SW 1271 (cell line): ENCODE measurements at regions not wholly inside any gene's neighbourhood (a gene's known extent, or its start where the extent isn't known, plus 50 kb on each side); places are given as distances from the start of the nearest gene placed in this dataset.

Experiments
- DNase-seq, 2 experiments: peaks; one replicate each; lab custom pipeline; 2025; lab: John Stamatoyannopoulos, UW

GRCh38 chr10:28811639-28812349 is 134.5 kb downstream of the BAMBI start:
- DNase-seq = no peak

GRCh38 chr10:28812384-28813372 is 135.4 kb downstream of the BAMBI start:
- DNase-seq = no peak

DNA sequence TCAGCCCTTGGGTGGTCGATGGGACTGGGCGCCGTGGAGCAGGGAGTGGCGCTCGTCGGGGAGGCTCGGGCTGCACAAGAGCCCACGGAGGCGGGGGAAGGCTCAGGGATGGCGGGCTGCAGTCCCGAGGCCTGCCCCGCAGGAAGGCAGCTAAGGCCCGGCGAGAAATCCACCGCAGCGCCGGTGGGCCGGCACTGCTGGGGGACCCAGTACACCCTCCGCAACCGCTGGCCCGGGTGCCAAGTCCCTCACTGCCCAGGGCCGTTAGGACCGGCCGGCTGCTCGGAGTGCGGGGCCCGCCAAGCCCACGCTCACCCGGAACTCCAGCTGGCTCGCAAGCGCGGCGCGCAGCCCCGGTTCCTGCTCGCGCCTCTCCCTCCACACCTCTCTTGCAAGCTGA is 138.4 kb downstream of the BAMBI start:
- no peak for DNase-seq

- no peak for DNase-seq
Observed at GRCh38 chr10:28822719-28823464, 145.6 kb downstream of the BAMBI start.

DNA sequence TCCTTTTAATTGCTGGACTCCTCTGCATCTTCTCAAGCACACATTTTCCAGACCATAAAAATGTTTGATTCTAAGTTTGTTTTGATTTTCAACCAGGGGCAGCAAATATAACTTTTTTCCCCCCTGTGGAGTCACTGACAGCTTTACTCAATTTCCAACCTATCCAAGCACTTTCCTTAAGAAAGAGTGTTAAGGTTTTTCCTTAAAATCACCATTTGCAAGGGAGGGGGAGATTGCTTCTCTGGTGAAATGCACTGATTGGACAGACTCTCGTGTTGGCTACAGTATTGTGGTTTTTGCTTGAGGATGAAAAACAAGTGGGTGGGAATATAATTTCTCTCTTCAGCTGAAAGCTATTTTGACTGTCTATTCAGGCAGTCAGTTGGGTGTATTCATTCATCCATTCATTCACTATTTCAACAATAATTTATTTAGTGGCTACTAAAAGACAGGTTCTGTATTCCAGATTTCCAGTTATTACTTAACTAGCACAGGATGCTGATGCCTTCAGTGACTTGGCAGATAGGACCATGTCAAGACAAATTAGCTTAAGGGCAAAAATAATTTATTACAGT is 146.3 kb downstream of the BAMBI start:
- no peak for DNase-seq

DNA sequence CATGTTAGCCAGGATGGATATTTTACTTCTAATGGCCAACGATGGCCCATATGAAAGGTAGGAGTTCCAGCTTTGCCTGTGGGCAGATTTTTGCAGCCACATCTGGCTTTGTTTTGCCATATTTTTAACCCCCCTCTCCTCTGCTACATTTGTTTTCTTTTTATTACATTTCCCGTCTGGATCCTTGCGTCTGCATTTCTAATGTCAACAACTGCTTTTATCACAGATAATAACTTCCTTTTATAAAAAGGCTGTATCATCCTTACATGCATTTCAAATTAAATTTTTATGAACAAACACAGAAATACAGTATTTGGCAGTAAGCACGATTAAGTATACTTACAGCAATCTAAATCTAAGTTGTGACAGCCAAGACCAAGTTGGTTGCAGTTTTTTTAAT is 156.0 kb downstream of the BAMBI start:
- no peak for DNase-seq

- DNase-seq = no peak
Observed at GRCh38 chr10:28836435-28836743, 159.1 kb downstream of the BAMBI start.

GRCh38 chr10:28837613-28838390 is 160.5 kb downstream of the BAMBI start:
- DNase-seq = no peak

GRCh38 chr10:28838908-28839307 is 161.6 kb downstream of the BAMBI start:
- DNase-seq = no peak

DNA sequence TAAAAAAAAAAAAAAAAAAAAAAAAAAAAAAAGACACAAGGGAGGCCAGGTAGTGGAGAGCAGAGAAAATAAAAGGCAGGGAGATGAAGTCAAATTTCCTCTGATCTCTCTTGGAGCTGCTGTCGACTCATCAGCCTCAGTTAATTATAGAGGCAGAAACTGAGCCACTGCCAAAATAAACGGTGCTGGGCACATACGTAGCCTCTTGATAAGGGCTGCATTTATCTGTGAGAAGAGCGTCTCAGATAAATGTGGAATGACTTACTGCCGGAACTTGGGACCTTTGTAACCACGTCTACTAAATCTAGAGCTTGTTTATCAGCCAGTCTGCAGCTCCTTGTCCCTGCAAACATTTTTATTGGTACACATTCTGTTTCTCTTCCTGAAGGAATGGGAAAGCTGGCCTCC is 162.3 kb downstream of the BAMBI start:
- DNase-seq = no peak

DNA sequence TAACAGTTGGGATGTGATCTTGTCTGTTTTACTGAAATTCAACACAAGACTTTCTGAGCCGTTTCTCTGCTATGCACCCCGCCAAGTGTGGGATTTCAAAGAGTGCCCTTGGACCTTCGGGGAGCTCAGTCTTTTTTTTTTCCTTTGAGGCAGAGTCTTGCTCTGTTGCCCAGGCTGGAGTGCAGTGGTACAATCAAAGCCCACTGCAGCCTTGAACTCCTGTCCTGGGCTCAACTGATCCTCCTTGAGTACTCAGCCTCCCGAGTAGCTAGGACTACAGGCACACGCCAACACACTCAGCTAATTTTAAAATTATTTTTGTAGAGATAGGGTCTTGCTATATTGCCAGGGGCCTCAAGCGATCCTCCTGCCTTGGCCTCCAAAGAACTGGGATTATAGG is 162.9 kb downstream of the BAMBI start:
- DNase-seq = no peak

- DNase-seq = no peak
Observed at GRCh38 chr10:28840971-28841370, 163.7 kb downstream of the BAMBI start.

DNA sequence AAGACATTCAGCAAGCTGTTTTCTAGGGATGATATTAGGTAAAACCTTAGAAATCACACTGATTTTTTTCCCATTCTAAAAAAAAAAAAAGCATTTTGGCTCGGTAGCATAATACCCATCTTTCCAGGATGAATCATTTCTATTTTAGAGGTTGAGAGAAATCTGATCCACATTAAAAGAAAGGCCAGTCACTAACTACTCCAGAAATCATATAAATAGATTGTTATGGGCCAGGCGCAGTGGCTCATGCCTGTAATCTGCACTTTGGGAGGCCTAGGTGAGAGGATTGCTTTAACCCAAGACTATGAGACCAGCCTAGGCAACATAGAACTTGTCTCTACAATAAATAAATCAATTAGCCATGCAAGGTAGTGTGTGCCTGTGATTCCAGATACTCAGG is 164.3 kb downstream of the BAMBI start:
- DNase-seq = no peak

- DNase-seq = no peak
Observed at GRCh38 chr10:28842321-28842720, 165.0 kb downstream of the BAMBI start.

GRCh38 chr10:28845009-28845682 is 167.8 kb downstream of the BAMBI start:
- DNase-seq = no peak

GRCh38 chr10:28849309-28849708 is 172.0 kb downstream of the BAMBI start:
- no peak for DNase-seq

DNA sequence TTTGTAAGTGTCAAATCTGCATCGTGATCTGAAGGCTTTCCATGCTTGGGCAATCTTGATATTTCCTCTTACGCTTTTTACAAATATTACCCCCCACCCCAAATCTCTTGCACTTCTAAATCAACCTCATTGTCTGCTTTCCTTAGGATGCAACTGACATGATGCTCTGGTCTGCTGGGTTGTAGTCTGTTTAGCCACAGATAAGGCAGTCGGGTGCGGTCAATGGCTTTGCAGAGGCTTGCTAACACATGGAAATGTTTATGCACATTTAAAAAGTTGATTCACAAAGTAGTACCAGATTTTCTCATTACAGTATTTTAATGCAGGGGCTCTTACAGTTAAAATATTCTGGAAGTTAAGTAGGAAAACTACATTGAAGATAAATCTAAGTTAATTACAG is 172.5 kb downstream of the BAMBI start:
- DNase-seq = no peak

DNA sequence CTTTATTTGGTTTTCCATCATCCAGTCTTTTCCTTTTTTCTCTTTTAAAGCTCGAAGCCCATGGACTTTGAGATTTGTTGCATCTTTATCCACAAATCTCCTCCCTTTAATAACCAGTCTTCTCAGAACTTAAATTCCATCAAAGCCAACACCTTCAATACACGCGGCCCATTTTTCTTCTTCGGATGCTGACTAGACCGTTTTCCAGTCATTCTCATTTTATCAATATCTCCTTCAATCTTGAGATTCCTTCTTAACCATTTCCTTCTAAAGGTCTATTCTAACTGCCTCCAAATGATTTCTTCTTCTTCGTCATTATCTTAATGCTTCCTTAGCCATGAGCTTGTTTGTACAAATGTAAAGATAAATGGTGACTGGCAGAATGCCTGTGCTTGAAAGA is 173.5 kb downstream of the BAMBI start:
- no peak for DNase-seq

GRCh38 chr10:28853195-28853594 is 175.9 kb downstream of the BAMBI start:
- DNase-seq = no peak

DNA sequence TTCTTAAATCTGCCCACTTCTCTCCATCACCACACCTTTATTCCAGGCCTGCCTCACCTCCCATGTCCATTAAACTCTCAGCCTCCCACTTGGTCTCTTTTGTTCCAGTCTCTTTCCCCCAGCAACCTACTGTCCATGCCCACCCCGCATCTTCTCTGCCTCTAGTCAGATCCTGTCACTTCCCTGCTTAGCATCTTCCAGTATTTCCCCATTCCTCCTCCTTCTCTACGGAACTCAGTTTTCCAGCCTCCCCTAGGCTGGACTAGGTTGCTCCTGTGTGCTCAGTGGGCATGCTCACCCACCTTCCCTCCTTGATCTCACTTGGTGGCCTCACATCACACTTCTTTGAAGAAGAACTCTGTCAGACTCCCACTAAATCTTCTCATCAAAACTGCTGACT is 179.8 kb downstream of the BAMBI start:
- no peak for DNase-seq

GRCh38 chr10:28858646-28859045 is 181.3 kb downstream of the BAMBI start:
- DNase-seq = no peak
